22Rv1 (cell line): ENCODE measurements at regions not wholly inside any gene's neighbourhood (a gene's known extent, or its start where the extent isn't known, plus 50 kb on each side); places are given as distances from the start of the nearest gene placed in this dataset.

Source experiments
- H3K27ac ChIP-seq: fragments of 450-650 bp; 2 replicates; pipeline ENCODE4 v1.5.1; 2017
- ZFX ChIP-seq: fragments of 450-650 bp; IDR thresholded peaks from 2 replicates; pipeline ENCODE4 v1.6.1; 2017; ENCODE audit warnings: antibody characterized with exemption, borderline replicate concordance
- TF ChIP-seq, protein P1 (sequence below): fragments of 450-650 bp; IDR thresholded peaks from 2 replicates; pipeline ENCODE4 v1.5.1; 2017; ENCODE audit warnings: mild to moderate bottlenecking

DNA sequence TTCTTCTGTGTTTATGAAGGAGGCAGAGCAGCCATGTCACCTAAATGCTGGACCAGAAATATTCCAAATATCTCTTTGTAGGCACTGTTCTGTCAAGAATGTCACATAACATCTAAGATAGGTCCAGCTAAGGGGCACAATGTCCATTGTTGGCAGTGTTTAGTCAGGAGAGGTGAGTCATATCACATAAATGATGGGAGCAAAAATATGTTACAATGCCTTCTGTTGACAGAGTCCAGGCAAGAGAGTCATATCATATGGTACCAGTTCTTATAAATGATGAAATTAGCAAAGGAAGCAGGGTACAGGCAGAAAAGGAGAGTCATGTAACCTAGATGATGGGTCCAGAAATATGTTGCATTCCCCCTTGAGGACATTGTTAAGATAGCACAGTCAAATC is 904.4 kb upstream of the AMELY start:
- TF ChIP-seq ZFX = no peak
- TF ChIP-seq, protein P1, sequence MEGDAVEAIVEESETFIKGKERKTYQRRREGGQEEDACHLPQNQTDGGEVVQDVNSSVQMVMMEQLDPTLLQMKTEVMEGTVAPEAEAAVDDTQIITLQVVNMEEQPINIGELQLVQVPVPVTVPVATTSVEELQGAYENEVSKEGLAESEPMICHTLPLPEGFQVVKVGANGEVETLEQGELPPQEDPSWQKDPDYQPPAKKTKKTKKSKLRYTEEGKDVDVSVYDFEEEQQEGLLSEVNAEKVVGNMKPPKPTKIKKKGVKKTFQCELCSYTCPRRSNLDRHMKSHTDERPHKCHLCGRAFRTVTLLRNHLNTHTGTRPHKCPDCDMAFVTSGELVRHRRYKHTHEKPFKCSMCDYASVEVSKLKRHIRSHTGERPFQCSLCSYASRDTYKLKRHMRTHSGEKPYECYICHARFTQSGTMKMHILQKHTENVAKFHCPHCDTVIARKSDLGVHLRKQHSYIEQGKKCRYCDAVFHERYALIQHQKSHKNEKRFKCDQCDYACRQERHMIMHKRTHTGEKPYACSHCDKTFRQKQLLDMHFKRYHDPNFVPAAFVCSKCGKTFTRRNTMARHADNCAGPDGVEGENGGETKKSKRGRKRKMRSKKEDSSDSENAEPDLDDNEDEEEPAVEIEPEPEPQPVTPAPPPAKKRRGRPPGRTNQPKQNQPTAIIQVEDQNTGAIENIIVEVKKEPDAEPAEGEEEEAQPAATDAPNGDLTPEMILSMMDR = no peak
- H3K27ac ChIP-seq = no peak overlapping the region

DNA sequence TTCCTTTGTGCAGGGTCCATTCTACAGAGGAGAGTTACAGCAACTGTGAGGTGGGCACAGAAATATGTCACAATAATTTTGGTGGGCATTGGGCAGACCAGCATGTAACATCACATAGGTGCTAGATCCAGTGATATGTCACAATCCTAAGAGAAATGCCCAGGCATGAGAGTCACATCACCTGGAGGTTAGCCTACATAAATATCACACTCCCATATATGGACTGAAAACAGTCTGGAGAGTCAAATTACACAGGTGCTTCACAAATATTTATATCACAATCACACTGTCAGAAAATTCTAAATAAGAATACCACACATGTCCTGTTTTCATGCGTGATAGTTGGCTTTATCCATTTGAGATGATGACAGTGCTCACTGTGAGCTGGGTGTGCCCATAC is 903.7 kb upstream of the AMELY start:
- TF ChIP-seq ZFX = no peak
- TF ChIP-seq, protein P1 = no peak
- H3K27ac ChIP-seq = no peak overlapping the region

DNA sequence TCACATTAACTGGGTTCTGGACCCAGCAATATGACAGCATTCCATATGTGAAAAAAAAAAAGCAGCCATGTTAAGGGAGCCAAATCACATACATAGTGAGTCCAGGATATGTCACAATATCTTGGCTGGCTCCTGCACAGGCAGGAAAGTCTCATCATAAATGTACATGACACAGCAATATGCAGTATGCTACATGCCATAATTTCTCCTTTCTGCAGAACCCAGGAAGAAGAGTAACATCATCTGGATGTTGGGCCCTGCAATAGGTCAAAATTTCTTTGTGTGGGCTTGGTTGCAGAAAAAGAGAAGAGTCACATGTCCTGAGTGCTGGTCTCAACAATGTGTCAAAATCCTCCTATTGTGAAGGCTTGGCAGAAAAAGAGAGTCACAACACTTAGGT is 902.8 kb upstream of the AMELY start:
- TF ChIP-seq, protein P1 = no peak
- TF ChIP-seq ZFX = no peak
- no peak overlapping the region for H3K27ac ChIP-seq

DNA sequence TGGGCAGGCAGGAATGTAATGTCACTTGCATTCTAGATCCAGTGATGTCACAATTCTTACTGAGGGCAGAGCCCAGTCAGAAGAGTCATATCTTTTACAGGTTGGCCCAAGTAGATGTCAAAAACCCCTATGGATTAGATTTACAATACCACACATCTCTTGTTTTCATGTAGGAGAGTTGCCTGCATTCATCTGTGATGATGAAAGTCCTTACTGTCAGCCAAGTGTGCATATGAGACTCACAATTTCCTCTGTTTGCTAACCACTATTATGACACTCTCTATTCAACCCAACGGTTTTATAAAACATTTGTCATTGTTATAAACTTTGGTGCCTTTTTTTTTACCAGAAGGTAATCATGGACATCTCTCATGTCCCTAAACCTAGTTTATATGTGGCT is 898.8 kb upstream of the AMELY start:
- no peak overlapping the region for H3K27ac ChIP-seq
- TF ChIP-seq, protein P1 = no peak
- no peak for TF ChIP-seq ZFX

DNA sequence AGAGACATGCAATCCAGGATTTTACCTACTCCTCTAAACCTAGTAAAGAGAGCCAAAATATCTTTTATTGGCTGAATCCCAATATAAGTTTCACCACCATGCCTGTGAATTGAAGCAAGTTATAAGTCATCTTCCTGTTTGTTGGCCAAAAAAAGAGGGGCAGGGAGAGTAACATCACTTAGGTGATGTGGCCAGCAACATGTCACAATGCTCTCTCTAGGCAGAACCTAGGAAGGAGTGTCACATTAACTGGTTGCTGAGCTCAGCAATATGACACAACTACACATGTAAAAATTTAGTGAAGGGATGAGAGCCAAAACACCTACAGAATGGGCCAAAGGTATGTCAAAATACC is 895.9 kb upstream of the AMELY start:
- no peak overlapping the region for H3K27ac ChIP-seq
- TF ChIP-seq, protein P1 = no peak
- TF ChIP-seq ZFX = no peak

DNA sequence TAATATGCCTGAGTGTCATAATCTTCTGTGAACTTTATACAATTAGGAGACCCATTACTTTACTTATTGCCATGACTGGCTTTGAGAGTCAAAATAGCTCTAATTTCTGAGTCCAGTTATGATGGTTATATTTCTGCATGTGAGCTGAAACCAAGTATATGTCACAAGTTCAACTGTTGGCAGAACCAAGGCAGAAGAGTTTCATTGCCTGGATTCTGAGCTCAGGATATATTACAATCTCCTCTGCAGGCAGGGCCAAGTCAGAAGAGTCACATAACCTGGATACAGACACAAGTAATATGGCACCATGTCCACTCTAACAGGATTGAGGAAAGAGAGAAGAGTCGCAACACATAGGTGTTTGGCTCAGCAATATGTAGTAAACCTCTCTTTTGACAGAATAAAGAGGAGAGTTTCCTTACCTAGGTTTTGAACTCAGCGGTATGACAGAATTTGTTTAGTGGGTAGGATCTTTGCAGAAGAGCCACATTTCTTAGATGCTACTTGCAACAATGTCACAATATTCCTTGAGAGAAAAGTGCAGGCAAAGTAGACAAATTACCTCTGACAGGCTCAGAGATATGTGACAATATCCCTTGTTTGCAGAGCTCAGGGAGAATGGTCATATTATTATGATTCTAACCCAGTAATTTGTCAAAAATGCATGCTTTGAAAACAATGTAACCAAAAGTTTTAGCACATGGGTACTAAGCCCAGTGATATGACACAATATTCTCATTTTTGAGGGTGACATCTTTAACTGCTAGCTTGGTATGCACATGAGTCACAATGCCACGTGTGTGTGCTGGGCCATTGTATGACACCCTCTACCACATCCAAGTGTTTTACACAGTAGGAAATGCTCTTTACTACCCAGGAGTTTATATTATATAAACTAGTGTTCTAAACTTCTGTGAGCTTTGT is 895.3 kb upstream of the AMELY start:
- TF ChIP-seq ZFX = no peak
- TF ChIP-seq, protein P1 = no peak
- no peak overlapping the region for H3K27ac ChIP-seq

DNA sequence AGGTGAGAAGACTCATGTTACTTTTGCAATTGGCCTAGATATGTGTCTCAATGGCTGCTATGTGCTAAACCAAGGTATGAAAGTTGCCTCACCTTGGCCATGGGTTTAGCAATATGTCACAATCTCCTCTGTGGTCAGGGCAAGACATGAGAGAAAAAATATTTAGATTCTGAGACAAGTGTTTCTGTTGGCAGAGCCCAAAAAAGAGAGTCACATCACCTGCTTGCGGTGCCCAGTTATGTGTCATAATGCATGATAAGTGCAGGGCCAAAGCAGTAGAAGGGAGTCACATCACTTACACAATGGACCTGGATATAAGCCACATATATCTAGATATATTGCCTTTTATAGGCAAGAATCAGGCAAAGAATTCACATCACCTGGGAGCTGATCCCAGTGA is 894.1 kb upstream of the AMELY start:
- no peak for TF ChIP-seq ZFX
- TF ChIP-seq, protein P1 = no peak
- no peak overlapping the region for H3K27ac ChIP-seq
